GM13976 (cell line): ENCODE measurements at regions not wholly inside any gene's neighbourhood (a gene's known extent, or its start where the extent isn't known, plus 50 kb on each side); places are given as distances from the start of the nearest gene placed in this dataset.

Source experiments
- DNase-seq: peaks from one replicate; pipeline ENCODE4 v3.0.0; 2012; ENCODE audit warnings: low spot score
- in situ Hi-C: fragments of 300-500 bp; cut with MboI; formaldehyde crosslinking; loops from one replicate; pipeline ENCODE4 v1.12.0; 2022; ENCODE audit warnings: low sequenced_read_pairs, mixed read lengths, inconsistent platforms; ENCODE audit not compliant: unreplicated experiment
- TF ChIP-seq, protein P1 (sequence below): IDR thresholded peaks from 2 replicates; pipeline ENCODE4 v1.5.1; 2012; ENCODE audit warnings: borderline replicate concordance, mild to moderate bottlenecking; ENCODE audit not compliant: insufficient read depth; ENCODE audit errors: extremely low read depth, missing control alignments, control extremely low read depth

DNA sequence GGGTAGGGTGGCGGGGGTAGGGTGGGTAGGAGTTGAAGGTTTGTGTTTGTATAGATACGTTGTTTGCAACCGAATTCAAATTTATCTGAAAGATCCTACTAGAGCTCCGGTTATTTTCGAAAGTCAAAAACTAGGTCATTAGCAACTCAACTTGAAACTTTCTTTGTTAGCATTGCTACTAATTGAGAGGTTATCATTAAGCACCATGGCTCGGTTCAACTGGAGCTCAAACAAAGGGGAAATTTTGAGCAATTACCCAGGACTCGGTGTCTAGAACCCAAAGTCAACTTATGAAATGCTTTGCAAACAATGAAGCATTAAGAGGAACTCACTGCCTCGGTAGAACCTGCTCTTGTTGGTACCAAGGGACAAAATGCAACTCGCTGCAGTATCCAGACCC lies 207.7 kb downstream of the BCAT1 start:
- TF ChIP-seq, protein P1, sequence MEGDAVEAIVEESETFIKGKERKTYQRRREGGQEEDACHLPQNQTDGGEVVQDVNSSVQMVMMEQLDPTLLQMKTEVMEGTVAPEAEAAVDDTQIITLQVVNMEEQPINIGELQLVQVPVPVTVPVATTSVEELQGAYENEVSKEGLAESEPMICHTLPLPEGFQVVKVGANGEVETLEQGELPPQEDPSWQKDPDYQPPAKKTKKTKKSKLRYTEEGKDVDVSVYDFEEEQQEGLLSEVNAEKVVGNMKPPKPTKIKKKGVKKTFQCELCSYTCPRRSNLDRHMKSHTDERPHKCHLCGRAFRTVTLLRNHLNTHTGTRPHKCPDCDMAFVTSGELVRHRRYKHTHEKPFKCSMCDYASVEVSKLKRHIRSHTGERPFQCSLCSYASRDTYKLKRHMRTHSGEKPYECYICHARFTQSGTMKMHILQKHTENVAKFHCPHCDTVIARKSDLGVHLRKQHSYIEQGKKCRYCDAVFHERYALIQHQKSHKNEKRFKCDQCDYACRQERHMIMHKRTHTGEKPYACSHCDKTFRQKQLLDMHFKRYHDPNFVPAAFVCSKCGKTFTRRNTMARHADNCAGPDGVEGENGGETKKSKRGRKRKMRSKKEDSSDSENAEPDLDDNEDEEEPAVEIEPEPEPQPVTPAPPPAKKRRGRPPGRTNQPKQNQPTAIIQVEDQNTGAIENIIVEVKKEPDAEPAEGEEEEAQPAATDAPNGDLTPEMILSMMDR, result no peak
- in situ Hi-C loops, result no loop called here
- DNase-seq, result peak; percentile 51

DNA sequence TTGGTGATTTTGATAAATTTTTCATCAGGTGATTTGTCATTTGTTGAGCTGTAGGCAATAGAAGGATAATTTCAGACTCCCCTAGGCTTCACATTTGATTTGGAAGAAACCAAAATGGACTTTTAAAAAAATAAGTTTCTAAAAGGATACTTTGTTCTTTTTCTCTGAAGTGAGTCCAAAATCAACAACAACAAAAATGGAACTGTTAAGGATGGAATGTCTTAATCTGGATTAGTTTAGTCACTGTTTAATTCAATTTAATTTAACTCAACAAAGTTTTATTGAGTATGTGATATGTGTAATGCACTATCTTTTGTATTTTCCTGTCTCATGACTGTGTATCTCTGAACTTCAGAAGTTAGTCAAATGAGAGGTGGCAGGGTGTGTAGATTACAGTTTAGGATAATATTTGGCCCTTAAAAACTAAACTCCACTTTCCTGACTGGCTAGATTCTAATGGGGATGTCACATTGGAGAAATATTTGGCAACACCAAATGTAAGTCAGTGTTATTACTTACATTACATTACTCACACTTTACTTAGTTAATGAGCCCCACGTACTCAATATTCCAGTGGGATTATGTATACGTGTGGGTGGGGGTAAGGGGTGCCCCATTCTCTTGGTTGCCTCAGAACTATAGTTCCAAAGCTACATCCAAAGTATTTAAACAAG lies 209.7 kb downstream of the BCAT1 start:
- in situ Hi-C loops, result no loop called here
- DNase-seq, result no peak
- TF ChIP-seq, protein P1, result no peak

DNA sequence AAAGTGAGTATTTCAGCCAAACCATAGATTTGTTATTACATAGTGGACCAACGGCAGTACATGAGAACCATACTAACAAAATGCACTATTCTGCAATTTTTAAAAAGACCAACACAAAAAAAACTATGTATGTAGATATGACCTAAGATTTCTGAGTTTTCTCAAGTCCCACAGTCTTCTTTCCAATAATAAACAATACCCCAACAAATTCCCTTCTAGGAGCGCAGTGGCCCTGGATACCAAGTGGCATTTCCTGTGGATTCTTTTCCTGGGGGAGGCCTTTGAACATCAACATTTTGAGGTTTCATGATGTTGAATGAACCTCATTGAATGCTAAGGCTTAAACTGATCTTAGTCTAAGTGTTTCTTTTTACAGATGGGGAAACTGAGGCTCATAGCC lies 210.5 kb downstream of the BCAT1 start:
- in situ Hi-C loops, result no loop called here

DNA sequence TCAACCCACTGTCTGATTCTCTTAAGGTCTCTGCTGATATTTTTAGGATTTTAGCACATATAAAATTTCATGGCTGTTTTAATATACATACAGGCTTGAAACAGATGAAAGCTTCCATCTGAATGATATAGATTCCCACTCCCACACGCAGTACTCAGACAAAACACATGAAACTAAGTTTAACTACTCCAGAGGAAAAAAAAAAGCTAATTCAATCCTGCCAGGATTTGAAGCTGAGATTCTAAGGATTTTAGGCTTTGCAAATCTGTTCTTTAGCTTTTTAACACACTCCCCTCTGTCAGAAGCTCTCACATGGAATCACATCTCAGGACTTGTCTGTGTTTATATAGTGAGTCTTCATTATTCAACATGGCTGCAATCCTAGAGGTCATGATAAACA lies 217.3 kb downstream of the BCAT1 start:
- in situ Hi-C loops, result no loop called here
- DNase-seq, result no peak
- TF ChIP-seq, protein P1, result no peak

More for the DNA sequence above, 210.5 kb downstream of the BCAT1 start:
- no peak for DNase-seq
- TF ChIP-seq, protein P1, result no peak

DNA sequence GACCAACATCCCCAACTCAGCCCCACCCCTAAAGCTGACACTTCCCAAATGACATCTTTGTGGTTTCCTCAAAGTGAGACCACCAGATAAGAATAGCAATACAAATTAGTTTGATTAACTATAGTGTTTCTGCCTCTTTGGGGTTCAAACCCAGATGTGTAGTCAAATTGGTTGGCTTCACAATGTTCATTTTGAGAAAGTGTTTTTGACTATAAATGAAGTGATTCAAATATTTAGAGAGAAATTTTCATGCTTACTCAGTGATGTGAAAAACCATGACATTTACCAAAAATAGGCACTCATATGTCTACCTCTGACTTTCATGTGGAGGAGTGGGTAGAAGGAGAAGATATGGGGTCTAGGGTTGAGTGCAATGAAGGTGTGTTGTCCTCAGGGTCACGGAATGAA lies 218.4 kb downstream of the BCAT1 start:
- no peak for DNase-seq
- in situ Hi-C loops, result no loop called here
- TF ChIP-seq, protein P1, result no peak

DNA sequence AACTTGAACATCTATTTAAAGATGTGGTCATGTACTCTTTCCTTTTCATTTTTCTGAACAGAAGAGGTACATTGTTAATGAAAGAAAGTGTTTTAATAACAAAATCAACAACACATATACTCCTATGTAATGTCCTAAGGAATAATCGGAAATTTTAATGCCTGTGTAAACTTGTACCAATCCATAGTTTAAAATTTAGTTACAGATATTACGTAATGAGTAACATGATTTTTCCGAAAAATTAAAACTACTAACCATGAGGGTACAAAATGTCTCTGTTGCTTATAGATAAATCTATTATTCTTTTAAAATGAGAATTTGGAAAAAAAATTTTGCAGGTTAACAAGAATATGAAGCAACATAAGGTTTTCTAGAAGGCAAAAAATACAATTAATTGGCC lies 220.1 kb downstream of the BCAT1 start:
- DNase-seq, result no peak
- in situ Hi-C loops, result no loop called here
- TF ChIP-seq, protein P1, result no peak

DNA sequence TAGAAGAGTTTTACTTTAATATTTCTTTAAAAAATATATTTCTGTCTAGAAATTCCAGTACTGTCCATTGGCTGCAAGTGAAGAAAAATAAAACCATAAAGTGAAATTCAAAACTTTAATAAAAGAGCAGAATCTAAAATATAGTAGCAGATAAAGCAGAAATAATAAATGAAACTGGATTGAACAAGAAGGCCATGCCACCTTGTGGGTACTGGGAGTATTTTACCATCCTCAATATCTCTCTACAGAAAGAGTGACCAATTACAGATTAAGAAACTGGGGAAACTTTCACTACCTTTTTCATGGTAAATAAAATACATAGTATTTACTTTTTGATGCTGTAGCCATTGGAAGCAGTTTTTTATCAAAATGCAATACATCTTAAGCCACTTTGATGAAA lies 220.5 kb downstream of the BCAT1 start:
- no peak for DNase-seq
- TF ChIP-seq, protein P1, result peak; percentile 22
- in situ Hi-C loops, result no loop called here
